ENCODE measurements at regions not wholly inside any gene's neighbourhood (a gene's known extent, or its start where the extent isn't known, plus 50 kb on each side); places are given as distances from the start of the nearest gene placed in this dataset.
"Not testable (repeated sequence)": the region's sequence is repeated elsewhere in the genome, so short reads cannot be mapped to it uniquely, and the experiment has no call there.

DNA sequence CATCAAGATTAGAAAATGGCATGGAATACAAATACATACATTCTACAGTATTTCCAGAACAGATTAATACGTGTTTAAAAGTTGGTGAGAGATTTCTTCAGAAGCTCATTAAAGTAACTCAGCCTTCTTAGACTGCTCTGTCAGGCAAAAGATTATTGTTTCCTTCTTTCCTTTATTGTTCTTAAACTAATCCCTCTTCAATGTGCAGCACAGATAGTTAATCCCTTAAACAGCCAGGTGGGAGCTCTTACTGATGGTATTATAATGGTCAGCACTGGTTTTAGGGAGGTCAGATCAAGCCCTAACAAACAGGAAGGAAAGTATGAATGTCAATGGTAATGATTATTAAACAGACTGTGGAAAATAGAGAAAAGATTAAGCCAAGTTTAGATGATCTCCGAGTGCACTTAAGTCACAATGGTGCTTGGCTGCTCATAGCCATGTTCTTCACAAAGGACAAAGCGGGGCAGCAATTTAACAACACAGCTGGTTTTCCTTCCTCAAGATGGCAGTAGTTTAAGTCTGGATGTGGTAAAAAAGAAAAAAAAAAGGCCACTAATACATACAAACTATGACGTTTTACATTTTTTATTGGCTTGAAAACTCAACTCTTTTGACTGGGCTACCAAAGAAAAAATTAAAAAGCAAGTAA is 992.6 kb downstream of the PCDH9 start:
- TF ChIP-seq POLR2A (IDR thresholded peaks at IDR 0.05) = no peak
- TF ChIP-seq, protein P1, sequence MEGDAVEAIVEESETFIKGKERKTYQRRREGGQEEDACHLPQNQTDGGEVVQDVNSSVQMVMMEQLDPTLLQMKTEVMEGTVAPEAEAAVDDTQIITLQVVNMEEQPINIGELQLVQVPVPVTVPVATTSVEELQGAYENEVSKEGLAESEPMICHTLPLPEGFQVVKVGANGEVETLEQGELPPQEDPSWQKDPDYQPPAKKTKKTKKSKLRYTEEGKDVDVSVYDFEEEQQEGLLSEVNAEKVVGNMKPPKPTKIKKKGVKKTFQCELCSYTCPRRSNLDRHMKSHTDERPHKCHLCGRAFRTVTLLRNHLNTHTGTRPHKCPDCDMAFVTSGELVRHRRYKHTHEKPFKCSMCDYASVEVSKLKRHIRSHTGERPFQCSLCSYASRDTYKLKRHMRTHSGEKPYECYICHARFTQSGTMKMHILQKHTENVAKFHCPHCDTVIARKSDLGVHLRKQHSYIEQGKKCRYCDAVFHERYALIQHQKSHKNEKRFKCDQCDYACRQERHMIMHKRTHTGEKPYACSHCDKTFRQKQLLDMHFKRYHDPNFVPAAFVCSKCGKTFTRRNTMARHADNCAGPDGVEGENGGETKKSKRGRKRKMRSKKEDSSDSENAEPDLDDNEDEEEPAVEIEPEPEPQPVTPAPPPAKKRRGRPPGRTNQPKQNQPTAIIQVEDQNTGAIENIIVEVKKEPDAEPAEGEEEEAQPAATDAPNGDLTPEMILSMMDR (IDR thresholded peaks at IDR 0.05) = no peak
- 64 to 66% methylated on average over 4 of the region's 4 CpGs for WGBS, 2 donors
- Histone ChIP-seq H3K36me3 (replicated peaks in 1 of 2; ENCODE audit: insufficient read depth in 1 of 2, low read depth in 2 of 2) (no peaks in the 10 kb centered on the region), H3K27ac (no peak overlapping the region), H3K4me3 (no peak overlapping the region), H3K9me3 (no peaks in the 10 kb centered on the region), H3K27me3 (no peaks in the 10 kb centered on the region), H3K4me1 (no peaks in the 10 kb centered on the region)
- no peak for ATAC-seq
- intact Hi-C loops (cut with DNase I) = no loop called here
- DNase-seq = no peak

DNA sequence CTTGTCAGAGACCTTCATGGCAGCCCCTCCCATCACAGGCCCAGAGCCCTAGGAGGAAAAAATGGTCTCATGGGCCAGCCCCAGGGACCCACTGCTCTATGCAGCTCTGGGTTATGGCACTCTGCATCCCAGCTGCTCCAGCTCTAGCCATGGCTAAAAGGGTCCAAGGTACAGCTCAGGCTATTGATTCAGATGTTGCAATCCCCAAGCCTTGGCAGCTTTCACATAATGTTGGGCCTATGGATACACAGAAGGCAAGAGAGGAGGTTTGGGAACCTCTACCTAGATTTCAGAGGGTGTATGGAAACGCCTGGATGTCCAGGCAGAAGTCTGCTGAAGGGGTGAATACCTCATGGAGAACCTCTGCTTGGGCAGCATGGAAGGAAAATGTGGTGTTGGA is 996.0 kb downstream of the PCDH9 start:
- Histone ChIP-seq H3K4me3 (no peak overlapping the region), H3K27me3 (no peaks in the 10 kb centered on the region), H3K9me3 (no peaks in the 10 kb centered on the region), H3K4me1 (no peaks in the 10 kb centered on the region), H3K27ac (no peak overlapping the region), H3K36me3 (replicated peaks in 1 of 2; ENCODE audit: insufficient read depth in 1 of 2, low read depth in 2 of 2) (no peaks in the 10 kb centered on the region)
- DNase-seq (peak in 1 of 4 donors; percentile 4), ATAC-seq (no peak)
- intact Hi-C loops (cut with DNase I) = no loop called here
- WGBS, 2 donors = 57 to 67% methylated on average over 1 of the region's 1 CpG
- TF ChIP-seq, protein P1 (IDR thresholded peaks at IDR 0.05) = no peak
- no peak for TF ChIP-seq POLR2A (IDR thresholded peaks at IDR 0.05)

DNA sequence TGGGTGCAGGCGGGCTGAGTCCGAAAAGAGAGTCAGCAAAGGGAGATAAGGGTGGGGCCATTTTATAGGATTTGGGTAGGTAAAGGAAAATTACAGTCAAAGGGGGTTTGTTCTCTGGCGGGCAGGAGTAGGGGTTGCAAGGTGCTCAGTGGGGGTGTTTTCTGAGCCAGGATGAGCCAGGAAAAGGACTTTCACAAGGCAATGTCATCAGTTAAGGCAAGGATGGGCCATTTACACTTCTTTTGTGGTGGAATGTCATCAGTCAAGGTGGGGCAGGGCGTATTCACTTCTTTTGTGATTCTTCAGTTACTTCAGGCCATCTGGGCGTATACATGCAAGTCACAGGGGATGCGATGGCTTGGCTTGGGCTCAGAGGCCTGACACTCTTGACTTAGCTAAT is 998.2 kb downstream of the PCDH9 start:
- H3K9me3 ChIP-seq; H3K27ac ChIP-seq; intact Hi-C loops (cut with DNase I); ATAC-seq; DNase-seq; H3K4me1 ChIP-seq; H3K4me3 ChIP-seq; H3K36me3 ChIP-seq (replicated peaks in 1 of 2; ENCODE audit: insufficient read depth in 1 of 2, low read depth in 2 of 2); H3K27me3 ChIP-seq: not testable (repeated sequence)
- WGBS, 2 donors = 79 to 84% methylated on average over 5 to 6 of the region's 6 CpGs

DNA sequence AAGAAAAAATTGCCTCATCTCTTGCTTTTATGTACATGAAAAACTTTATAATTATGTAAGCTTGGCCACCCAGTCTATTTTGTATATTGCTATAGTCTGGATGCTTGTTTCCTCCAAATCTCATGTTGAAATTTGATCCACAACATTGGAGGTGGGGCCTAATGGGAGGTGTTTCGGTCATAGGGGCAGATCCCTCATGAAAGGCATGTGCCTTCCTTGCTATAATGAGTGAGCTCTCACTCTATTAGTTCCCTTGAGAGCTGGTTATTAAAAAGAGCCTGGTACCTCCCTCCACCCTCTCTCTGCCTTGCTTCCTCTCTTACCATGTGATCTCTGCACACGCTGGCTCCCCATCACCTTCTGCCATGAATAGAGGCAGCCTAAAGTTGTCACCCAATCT is 1005.1 kb downstream of the PCDH9 start:
- intact Hi-C loops (cut with DNase I) = no loop called here
- DNase-seq (no peak), ATAC-seq (no peak)
- Histone ChIP-seq H3K36me3 (replicated peaks in 1 of 2; ENCODE audit: insufficient read depth in 1 of 2, low read depth in 2 of 2) (no peaks in the 10 kb centered on the region), H3K4me1 (no peaks in the 10 kb centered on the region), H3K4me3 (no peak overlapping the region), H3K27me3 (no peaks in the 10 kb centered on the region), H3K27ac (no peak overlapping the region), H3K9me3 (no peaks in the 10 kb centered on the region)
- TF ChIP-seq POLR2A (IDR thresholded peaks at IDR 0.05) = no peak
- TF ChIP-seq, protein P1 (IDR thresholded peaks at IDR 0.05) = no peak
- WGBS, 2 donors = 39 to 59% methylated on average over 2 of the region's 2 CpGs

DNA sequence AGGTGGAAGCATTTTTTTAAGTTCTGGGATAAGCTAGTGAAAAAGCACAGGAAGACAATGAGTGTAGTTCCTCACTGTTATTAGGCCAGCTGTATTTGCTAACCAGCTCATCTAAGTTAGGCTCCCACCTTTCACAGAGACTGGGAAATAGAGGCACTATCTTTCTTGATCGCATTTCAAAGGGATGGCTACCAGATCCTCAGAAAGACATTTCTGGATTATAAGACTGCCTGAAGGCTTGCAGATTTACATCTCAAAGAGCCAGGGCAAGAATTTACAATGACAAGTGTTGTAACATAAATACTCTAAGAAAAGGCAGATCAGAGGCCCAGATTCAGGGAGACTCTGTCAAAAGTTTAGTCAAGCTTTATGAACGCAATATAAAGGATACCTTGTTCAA is 1005.5 kb downstream of the PCDH9 start:
- ATAC-seq (no peak), DNase-seq (no peak)
- H3K4me3 ChIP-seq = no peak overlapping the region
- no peaks in the 10 kb centered on the region for H3K27me3 ChIP-seq
- 74 to 88% methylated on average over 2 of the region's 2 CpGs for WGBS, 2 donors
- TF ChIP-seq POLR2A (IDR thresholded peaks at IDR 0.05) = no peak
- TF ChIP-seq, protein P1 (IDR thresholded peaks at IDR 0.05) = no peak
- H3K36me3 ChIP-seq (replicated peaks in 1 of 2; ENCODE audit: insufficient read depth in 1 of 2, low read depth in 2 of 2) = no peaks in the 10 kb centered on the region
- no peaks in the 10 kb centered on the region for H3K4me1 ChIP-seq
- intact Hi-C loops (cut with DNase I) = no loop called here
- no peaks in the 10 kb centered on the region for H3K9me3 ChIP-seq
- H3K27ac ChIP-seq = no peak overlapping the region
